T47D (cell line): ENCODE measurements at regions not wholly inside any gene's neighbourhood (a gene's known extent, or its start where the extent isn't known, plus 50 kb on each side); places are given as distances from the start of the nearest gene placed in this dataset.
A peak's percentile ranks its signal among the peaks of the same experiment; 100 is the strongest.

Source experiments
- DNase-seq, 2 experiments: peaks; one replicate each; pipeline versions ENCODE4 v3.0.0 to v3.0.0-alpha.2; 2011 to 2012; ENCODE audit warnings: low read depth in 1 of 2, low spot score in 1 of 2
- JUND ChIP-seq: IDR thresholded peaks from 2 replicates; pipeline ENCODE4 v1.6.1; 2012; ENCODE audit warnings: low read depth
- in situ Hi-C: cut with HindIII; loops from 2 replicates; pipeline ENCODE4 v1.10.0; 2016; ENCODE audit warnings: low sequenced_read_pairs, low pct_unique_long_range_greater_than_20kb

DNA sequence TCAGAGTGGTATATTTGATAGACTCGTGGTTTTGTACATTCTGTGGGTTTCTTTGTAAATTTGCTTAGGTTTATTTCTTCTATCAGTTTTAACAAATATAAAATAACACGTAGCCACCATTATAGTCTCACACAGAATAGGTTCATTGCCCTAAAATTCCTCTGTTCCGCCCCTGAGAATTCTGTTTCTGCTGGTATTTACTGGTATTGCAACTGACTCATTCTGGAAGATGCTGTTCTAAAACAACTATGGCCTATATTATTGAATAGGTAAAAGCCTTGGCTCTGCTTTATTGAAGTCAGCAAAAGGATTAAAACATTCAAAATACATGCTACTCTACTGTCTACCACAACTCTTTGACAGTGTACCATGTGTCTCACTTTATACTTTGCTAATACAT, 119.1 kb upstream of the CHORDC1 start:
- DNase-seq: no peak
- no peak for TF ChIP-seq JUND
- in situ Hi-C loops: no loop called here

GRCh38 chr11:90332415-90332814, 109.6 kb upstream of the CHORDC1 start:
- no peak for DNase-seq
- no peak for TF ChIP-seq JUND
- in situ Hi-C loops: no loop called here

- in situ Hi-C loops: no loop called here
- DNase-seq: no peak
- TF ChIP-seq JUND: no peak
Observed at GRCh38 chr11:90330632-90331031, 107.8 kb upstream of the CHORDC1 start.

DNA sequence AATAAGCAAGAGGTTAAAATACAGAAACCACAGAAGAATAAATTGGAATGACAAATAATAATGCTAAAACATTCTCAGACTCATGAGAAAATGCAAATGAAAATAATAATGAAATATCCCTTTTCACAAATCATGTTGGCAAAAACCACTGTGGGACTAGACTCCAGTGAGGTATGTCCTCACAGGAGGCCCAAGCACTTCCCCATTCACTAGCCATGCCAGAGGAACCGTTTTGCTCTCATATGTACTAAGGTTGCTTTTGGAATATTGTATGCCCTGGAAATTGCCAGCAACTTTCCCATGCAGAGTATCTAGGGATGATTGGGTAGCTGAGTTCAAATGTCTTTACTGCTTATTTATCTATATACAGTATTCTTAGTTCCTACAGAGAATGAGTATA, 106.2 kb upstream of the CHORDC1 start:
- TF ChIP-seq JUND: no peak
- DNase-seq: no peak
- in situ Hi-C loops: no loop called here

GRCh38 chr11:90326647-90327046, 103.8 kb upstream of the CHORDC1 start:
- no peak for TF ChIP-seq JUND
- in situ Hi-C loops: no loop called here
- no peak for DNase-seq

DNA sequence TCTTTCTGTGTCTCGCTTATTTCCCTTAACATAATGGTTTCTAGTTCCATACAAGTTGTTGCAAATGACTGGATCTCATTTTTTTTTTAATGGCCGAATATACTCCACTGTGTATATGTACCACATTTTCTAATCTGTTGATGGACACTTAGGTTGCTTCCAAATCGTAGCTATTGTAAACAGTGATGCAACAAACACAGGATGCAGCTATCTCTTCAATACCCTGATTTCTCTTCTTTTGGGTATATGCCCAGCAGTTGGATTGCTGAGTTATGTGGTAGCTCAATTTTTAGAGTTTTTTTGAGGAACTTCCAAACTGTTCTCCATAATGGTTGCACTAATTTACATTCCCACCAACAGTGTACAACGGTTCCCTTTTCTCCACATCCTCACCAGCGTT, 100.4 kb upstream of the CHORDC1 start:
- no peak for TF ChIP-seq JUND
- in situ Hi-C loops: no loop called here

GRCh38 chr11:90321018-90321417, 98.2 kb upstream of the CHORDC1 start:
- no peak for TF ChIP-seq JUND
- DNase-seq: no peak
- in situ Hi-C loops: no loop called here

More for the DNA sequence above, 100.4 kb upstream of the CHORDC1 start:
- DNase-seq: no peak

DNA sequence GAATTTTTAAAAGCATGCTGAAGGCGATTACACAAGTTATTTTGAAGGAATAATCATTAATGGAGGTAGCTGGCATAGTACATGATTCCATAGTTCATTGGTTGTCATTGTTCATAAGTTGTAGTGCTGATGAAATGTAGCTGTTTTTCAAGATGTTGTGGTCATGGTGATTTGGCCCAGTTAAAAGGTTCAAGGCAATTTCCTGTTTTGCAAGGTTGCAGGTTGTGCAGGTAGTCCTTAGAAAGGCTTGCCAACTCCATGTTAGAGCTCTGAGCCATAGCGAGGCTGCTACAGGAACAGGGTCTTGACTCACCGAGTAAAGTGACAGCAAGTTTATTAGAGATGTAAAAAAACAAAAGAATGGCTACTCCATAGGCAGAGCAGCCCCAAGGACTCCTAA, 95.8 kb upstream of the CHORDC1 start:
- no peak for TF ChIP-seq JUND
- in situ Hi-C loops: no loop called here
- DNase-seq: peak in 1 of 2 experiments; percentile 30

DNA sequence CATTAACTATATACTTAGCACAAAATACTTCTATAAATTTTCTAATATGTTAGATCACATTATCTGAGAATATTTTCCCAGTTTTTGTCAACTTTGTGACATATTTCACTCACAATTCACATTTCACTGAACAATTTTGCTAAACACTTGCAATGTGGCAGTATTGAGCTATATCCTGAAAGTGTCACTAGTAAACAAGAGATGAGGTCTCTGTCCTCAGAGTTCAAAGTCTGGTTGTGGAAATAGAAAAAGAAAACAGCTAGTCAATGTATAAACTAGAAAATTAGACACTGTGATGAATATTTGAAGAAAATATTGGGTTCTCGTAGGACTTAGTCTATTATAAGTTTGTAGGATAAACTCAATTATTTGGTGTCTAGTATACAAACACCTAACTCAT, 87.4 kb upstream of the CHORDC1 start:
- in situ Hi-C loops: no loop called here
- TF ChIP-seq JUND: no peak
- DNase-seq: peak in 1 of 2 experiments; percentile 55

GRCh38 chr11:90309693-90310092, 86.8 kb upstream of the CHORDC1 start:
- in situ Hi-C loops: no loop called here
- DNase-seq: no peak
- no peak for TF ChIP-seq JUND

DNA sequence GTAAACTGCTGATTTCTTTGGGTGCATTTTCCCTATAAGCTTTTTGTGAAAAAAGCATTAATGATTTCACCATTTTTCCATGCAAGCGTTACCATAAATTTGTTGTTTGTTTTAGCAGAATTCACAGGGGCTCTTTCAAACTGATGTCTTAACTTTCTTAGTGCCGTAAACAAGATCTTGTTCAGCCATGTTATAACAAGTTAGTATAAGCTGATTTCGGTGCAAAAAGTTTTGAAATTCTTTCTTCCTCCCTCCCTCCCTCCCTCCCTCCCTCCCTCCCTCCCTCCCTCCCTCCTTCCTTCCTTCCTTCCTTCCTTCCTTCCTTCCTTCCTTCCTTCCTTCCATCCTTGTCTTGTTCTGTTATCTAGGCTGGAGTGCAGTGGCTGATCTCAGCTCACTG, 71.7 kb upstream of the CHORDC1 start:
- TF ChIP-seq JUND: no peak
- in situ Hi-C loops: no loop called here
- DNase-seq: no peak

DNA sequence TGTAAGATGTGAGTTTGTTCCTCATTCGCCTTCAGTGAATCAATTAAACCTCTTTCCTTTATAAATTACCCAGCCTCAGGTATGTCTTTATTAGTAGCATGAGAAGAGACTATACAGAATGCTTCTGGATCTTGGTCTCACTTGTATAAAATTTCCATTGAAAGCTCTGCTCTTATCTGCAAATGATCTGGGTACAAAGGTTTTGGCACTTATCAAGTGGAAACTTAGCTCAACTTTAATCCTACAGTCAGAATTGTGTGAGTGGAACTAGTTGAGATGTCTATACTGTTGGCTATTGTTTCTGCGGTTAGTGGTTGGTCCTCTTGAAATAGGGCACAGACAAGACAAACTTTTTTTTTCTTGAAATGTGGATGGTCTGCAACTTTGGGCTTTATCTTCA, 71.2 kb upstream of the CHORDC1 start:
- DNase-seq: no peak
- no peak for TF ChIP-seq JUND
- in situ Hi-C loops: no loop called here

GRCh38 chr11:90288212-90288821, 65.5 kb upstream of the CHORDC1 start:
- peak; percentile 69 to 71 for DNase-seq
- in situ Hi-C loops: no loop called here
- no peak for TF ChIP-seq JUND

DNA sequence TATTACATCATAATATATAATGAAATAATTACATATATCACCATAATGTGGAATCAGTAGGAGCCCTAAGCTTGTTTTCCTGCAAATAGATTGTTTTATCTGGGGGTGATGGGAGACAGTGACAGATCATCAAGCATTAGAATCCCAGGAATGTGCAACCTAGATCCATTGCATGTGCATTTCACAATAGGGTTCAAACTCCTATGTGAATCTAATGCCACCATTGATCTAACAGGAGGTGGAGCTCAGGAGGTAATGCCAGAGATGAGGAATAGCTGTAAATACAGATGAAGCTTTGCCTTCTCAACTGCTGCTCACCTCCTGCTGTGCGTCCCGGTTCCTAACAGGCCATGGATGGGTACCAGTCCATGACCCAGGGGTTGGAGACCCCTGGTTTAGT, 63.8 kb upstream of the CHORDC1 start:
- TF ChIP-seq JUND: no peak
- in situ Hi-C loops: no loop called here

More for the DNA sequence above, 63.8 kb upstream of the CHORDC1 start:
- no peak for DNase-seq
